ENCODE measurements at regions not wholly inside any gene's neighbourhood (a gene's known extent, or its start where the extent isn't known, plus 50 kb on each side); places are given as distances from the start of the nearest gene placed in this dataset.

DNA sequence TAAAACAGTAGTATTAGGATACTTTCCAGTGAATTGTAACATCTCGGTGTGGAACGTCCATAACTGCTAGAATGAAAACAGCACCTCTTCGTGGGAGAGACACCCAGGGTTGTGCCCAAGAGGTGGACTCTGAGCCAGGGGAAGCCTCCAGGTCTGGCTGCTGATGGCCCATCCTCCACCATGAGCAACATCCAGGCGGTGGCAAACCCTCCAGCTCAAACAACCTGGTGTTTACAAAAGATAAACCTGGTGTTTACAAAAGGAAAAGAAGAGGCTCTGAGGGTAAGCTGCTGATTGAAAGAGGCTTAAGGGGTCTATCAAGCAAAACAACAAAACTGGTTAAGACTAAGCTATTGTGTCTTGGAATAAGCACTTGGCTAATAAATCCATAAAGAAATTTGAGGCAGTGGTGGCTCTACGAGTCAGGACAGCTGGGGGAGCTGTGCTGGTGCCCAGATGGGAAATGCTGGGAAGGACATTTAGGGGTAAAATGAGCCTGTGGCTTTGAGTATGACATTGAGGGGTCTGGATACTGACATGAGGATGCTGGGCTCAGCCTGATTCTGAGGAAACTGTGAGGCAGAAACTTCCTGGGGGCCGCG is 909.0 kb downstream of the BRD1 start (continued):
- TF ChIP-seq ZNF644 (CRISPR knock-in tag; IDR thresholded peaks at IDR 0.05; ENCODE audit: low read depth): peak; percentile 56; the same call in 1 of the 2 replicates
- peak; percentile 28; the same call in 1 of the 2 replicates for TF ChIP-seq ESRRA (CRISPR knock-in tag; IDR thresholded peaks at IDR 0.05; ENCODE audit: low read depth)
- TF ChIP-seq GATAD2A (CRISPR knock-in tag; IDR thresholded peaks at IDR 0.05): peak; percentile 91
- TF ChIP-seq ZC3H4 (CRISPR knock-in tag; IDR thresholded peaks at IDR 0.05; ENCODE audit: borderline replicate concordance): no peak
- 0 out of 2 replicates have a peak, but pooled peaks have one; percentile 31 for TF ChIP-seq NFKBIZ (CRISPR knock-in tag; IDR thresholded peaks at IDR 0.05)
- TF ChIP-seq HDAC6 (IDR thresholded peaks at IDR 0.05; ENCODE audit: low read depth, low read length): no peak
- no peak for TF ChIP-seq SOX6 (IDR thresholded peaks at IDR 0.05)
- TF ChIP-seq SOX6 (CRISPR knock-in tag; IDR thresholded peaks at IDR 0.05): peak; percentile 86
- TF ChIP-seq HDAC1 (CRISPR knock-in tag; IDR thresholded peaks at IDR 0.05): peak; percentile 61
- peak; percentile 59; the same call in 1 of the 2 replicates for TF ChIP-seq ELF3 (CRISPR knock-in tag; IDR thresholded peaks at IDR 0.05)
- TF ChIP-seq, protein P1, sequence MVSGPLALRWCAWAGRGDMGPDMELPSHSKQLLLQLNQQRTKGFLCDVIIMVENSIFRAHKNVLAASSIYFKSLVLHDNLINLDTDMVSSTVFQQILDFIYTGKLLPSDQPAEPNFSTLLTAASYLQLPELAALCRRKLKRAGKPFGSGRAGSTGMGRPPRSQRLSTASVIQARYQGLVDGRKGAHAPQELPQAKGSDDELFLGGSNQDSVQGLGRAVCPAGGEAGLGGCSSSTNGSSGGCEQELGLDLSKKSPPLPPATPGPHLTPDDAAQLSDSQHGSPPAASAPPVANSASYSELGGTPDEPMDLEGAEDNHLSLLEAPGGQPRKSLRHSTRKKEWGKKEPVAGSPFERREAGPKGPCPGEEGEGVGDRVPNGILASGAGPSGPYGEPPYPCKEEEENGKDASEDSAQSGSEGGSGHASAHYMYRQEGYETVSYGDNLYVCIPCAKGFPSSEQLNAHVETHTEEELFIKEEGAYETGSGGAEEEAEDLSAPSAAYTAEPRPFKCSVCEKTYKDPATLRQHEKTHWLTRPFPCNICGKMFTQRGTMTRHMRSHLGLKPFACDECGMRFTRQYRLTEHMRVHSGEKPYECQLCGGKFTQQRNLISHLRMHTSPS (CRISPR knock-in tag; IDR thresholded peaks at IDR 0.05; ENCODE audit: low read depth): peak; percentile 63
- TF ChIP-seq, protein P2, sequence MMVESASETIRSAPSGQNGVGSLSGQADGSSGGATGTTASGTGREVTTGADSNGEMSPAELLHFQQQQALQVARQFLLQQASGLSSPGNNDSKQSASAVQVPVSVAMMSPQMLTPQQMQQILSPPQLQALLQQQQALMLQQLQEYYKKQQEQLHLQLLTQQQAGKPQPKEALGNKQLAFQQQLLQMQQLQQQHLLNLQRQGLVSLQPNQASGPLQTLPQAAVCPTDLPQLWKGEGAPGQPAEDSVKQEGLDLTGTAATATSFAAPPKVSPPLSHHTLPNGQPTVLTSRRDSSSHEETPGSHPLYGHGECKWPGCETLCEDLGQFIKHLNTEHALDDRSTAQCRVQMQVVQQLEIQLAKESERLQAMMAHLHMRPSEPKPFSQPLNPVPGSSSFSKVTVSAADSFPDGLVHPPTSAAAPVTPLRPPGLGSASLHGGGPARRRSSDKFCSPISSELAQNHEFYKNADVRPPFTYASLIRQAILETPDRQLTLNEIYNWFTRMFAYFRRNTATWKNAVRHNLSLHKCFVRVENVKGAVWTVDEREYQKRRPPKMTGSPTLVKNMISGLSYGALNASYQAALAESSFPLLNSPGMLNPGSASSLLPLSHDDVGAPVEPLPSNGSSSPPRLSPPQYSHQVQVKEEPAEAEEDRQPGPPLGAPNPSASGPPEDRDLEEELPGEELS (CRISPR knock-in tag; IDR thresholded peaks at IDR 0.05): peak; percentile 98
- TF ChIP-seq KDM6A (CRISPR knock-in tag; IDR thresholded peaks at IDR 0.05; ENCODE audit: low read depth): peak; percentile 88
- TF ChIP-seq MAF1 (CRISPR knock-in tag; IDR thresholded peaks at IDR 0.05; ENCODE audit: borderline replicate concordance): no peak
- peak; percentile 83 for TF ChIP-seq NCOA2 (CRISPR knock-in tag; IDR thresholded peaks at IDR 0.05)
- peak; percentile 80 for TF ChIP-seq MED1 (CRISPR knock-in tag; IDR thresholded peaks at IDR 0.05)
- 0 out of 2 replicates have a peak, but pooled peaks have one; percentile 49 for TF ChIP-seq ZNF605 (CRISPR knock-in tag; IDR thresholded peaks at IDR 0.05)
- TF ChIP-seq FOXA1 (IDR thresholded peaks at IDR 0.05): peak; percentile 58
- TF ChIP-seq FOXA1 (CRISPR knock-in tag; IDR thresholded peaks at IDR 0.05): peak; percentile 96
- TF ChIP-seq GATA4 (IDR thresholded peaks at IDR 0.05; ENCODE audit: borderline replicate concordance, low read depth): peak; percentile 88; the same call in 1 of the 2 replicates
- peak; percentile 44; the same call in 1 of the 2 replicates for TF ChIP-seq ZMYM4 (CRISPR knock-in tag; IDR thresholded peaks at IDR 0.05)
- peak; percentile 86; the same call in 1 of the 2 replicates for TF ChIP-seq FOXK1 (CRISPR knock-in tag; IDR thresholded peaks at IDR 0.05; ENCODE audit: borderline replicate concordance, low read depth)
- TF ChIP-seq HOXA3 (CRISPR knock-in tag; IDR thresholded peaks at IDR 0.05): peak; percentile 34; the same call in 1 of the 2 replicates
- TF ChIP-seq ZNF343 (CRISPR knock-in tag; IDR thresholded peaks at IDR 0.05): peak; percentile 45; the same call in 1 of the 2 replicates
- TF ChIP-seq SALL1 (CRISPR knock-in tag; IDR thresholded peaks at IDR 0.05): peak; percentile 84
- 0 out of 2 replicates have a peak, but pooled peaks have one; percentile 5 for TF ChIP-seq MYC (CRISPR knock-in tag; IDR thresholded peaks at IDR 0.05; ENCODE audit: borderline replicate concordance)
- no peak for TF ChIP-seq ZBTB14 (CRISPR knock-in tag; IDR thresholded peaks at IDR 0.05)
- peak; percentile 44; the same call in 1 of the 2 replicates for TF ChIP-seq MTA1 (CRISPR knock-in tag; IDR thresholded peaks at IDR 0.05; ENCODE audit: borderline replicate concordance)

Data from HepG2 (cell line).